GM21515 (cell line): ENCODE measurements at regions not wholly inside any gene's neighbourhood (a gene's known extent, or its start where the extent isn't known, plus 50 kb on each side); places are given as distances from the start of the nearest gene placed in this dataset.
"Not testable (repeated sequence)": the region's sequence is repeated elsewhere in the genome, so short reads cannot be mapped to it uniquely, and the experiment has no call there.

Experiments used
- ATAC-seq: cut with Tn5 transposase; IDR thresholded peaks from one replicate; pipeline ENCODE4 v1.9.1; 2021; ENCODE audit not compliant: unreplicated experiment

GRCh38 chr1:116292929-116293725 is 79.9 kb upstream of the ATP1A1 start:
- no peak for ATAC-seq

- no peak for ATAC-seq
Measured at GRCh38 chr1:116297495-116298212, 75.4 kb upstream of the ATP1A1 start.

GRCh38 chr1:116298213-116298579 is 74.8 kb upstream of the ATP1A1 start:
- ATAC-seq, result not testable (repeated sequence)

- no peak for ATAC-seq
Measured at GRCh38 chr1:116298746-116299145, 74.3 kb upstream of the ATP1A1 start.

DNA sequence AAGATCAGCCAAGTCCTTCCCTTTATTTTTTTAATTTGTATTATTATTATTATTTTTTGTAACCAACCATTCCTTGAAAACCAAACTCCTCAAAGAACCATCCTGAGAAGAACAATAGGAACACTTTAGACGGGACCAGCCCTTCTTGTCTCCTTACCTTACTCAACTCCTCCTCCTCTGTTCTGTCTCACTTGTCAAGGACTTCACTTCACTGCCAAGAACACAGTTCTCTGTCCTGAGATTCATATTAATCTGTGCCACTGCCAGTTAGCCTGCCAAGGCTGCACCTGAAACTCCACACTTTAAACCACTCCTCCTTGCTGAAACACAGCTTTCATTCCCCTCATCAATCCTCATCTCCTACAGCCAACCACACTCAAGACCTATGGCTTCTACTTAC is 73.8 kb upstream of the ATP1A1 start:
- no peak for ATAC-seq

DNA sequence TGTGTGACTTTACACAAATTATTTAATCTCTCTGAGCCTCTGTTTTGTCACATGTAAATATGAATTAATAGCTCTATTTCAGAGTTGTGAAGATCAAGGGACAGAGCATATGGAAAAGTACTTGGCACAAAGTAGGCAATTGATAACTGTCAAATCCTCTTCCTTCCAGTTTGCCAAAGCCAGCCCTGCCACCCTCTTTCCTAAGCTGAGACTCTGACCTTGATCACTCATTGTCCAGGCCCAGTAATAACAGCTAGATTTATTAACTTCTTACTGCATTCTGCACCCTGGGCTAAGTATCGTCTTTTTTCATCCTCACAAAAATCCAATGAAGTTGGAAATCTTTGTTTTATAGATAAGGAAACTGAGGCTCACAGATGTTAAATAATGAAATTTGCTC is 70.8 kb upstream of the ATP1A1 start:
- ATAC-seq, result no peak

- no peak for ATAC-seq
Measured at GRCh38 chr1:116306102-116306501, 66.9 kb upstream of the ATP1A1 start.

DNA sequence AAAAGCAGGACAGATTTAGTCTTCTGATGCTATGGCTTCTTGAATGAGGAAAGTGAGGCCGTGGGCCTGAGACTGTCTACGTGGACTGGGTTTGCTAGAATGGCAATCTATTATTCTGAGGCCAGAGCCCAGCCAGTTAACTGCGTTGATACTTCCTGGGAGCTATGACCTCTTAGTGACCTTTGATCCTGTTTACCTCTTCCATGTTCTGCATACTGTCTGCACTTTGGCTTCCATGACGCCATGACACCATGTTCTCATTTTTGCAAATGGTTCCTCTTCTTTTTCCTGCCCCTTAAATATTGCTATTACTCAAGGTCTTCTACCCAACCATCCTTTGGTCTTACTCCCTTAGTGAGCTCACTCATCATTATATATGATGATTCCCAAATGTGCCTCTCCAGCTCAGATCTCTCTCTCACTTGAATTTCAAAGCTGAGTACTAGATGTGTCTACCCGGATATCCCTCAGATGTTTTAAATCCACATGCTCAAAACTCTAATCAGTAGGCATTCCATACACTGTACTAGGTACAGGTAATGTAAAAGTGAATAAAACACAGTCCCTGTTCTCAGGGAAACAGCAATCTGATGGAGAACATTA is 66.1 kb upstream of the ATP1A1 start:
- ATAC-seq, result no peak

GRCh38 chr1:116308276-116308675 is 64.8 kb upstream of the ATP1A1 start:
- ATAC-seq, result no peak

DNA sequence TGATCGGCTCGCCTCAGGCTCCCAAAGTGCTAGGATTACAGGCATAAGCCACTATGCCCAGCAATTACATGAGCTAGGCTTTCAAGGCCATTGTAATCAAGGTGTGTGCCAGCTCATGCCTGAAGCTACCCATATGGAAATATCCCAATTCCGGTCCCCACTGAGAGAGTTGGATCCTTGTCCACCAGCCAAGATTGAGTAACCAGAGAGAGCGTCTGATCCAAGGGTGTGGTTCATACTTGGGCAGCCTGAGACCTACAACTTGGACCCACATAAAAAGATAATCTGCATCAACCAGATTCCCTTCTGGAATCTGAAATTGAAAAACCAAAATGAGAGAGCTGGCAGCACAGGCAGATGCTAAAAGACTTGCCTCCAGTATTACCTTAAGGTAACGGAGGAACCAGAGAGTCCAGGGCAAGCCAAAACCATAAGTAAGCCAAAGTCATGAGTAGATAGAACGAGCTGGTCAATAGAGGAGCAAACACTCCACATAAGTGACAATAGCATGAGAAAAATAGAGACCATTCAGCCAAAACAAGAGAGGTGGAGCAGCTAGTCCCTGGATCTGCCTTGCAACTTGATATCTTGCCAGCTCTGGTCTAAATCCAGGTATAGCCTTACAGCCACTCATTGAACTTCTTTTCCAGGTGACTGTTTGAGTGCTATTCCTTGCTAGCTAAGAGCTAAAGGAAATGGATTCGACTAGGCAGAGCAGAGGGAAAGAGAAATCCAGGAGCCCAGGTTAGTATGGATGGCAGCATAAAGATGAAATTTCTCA is 63.8 kb upstream of the ATP1A1 start:
- no peak for ATAC-seq

DNA sequence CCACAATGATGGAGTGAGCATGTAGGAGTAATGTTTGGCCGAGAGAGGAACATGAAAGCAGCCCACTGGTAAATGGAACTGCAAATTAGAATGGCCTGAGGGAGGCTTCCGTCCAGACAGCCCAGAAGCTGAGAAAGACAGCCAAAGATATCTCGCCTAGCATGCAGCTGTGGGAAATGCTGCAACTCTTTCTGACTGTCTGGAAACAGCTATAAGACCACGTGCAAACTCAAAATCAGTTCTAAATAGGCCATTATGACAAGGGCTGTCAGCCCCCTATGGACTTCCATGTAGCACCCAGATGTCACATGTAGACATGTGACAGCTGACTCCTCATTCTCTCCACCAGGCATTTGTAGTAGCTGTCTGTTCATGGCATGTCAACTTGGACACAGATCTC is 62.9 kb upstream of the ATP1A1 start:
- ATAC-seq, result no peak

- no peak for ATAC-seq
Measured at GRCh38 chr1:116311193-116311592, 61.9 kb upstream of the ATP1A1 start.

DNA sequence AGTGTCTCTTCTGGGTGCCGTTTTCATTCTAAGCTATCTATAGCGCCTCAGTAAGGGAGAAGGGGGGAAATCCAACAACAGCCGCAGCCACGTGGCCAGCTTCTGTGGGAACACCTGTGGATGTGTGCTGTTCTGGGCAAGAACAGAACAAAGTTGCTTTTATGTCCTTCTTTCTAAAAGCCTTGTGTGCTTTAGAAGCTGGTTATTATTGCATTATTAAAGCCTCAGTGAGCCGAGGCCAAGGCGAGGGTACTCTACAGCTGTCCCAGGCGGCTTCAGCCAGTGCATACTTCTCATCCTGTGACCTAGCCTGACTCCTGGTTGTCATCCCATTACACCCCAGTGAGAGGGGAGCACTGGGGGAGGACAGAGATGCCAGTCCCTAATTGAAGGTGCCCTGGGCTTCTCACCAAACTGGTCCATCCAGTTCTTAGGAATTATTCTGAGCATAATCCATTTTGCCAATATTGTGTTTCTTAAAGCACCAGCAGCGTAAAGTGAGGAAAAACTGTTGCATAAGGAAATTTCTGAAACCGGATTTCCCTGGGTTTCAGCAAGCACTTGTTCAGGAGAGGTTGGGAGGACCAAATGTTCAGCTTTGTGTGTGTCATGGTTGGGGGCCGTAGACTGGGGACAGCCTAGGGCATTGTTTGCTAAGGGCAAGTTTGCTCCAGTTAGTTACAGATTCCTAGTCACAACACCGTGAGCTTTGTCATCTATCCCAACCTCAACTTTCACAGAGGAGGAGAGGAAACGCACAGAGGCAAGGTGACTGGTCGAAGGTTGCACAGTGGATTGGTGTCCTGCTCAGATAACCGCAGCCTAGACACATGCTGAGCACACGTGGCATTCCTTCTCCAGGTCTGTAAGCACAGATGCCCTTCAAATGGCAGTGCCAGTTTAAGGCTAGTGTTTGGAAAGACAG is 61.0 kb upstream of the ATP1A1 start:
- no peak for ATAC-seq

GRCh38 chr1:116312681-116313069 is 60.4 kb upstream of the ATP1A1 start:
- ATAC-seq, result no peak

DNA sequence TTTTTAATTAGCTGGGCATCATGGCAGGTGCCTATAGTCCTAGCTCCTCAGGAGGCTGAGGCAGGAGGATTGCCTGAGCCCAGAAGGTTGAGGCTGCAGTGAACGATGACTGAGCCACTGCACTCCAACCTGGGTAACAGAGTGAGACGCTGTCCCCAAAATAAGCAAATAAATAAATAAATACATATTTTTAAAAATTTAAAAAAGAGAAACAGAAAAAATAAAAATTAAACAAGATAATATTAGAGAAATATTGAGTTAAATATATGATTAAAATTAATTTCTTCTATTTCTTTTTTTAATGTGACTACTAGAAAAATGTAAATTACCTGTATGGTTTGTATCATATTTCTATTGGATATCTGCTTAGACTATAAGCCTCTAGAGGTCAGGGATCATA is 59.3 kb upstream of the ATP1A1 start:
- ATAC-seq, result no peak

GRCh38 chr1:116314305-116314919 is 58.6 kb upstream of the ATP1A1 start:
- no peak for ATAC-seq

GRCh38 chr1:116316373-116316772 is 56.7 kb upstream of the ATP1A1 start:
- ATAC-seq, result no peak

DNA sequence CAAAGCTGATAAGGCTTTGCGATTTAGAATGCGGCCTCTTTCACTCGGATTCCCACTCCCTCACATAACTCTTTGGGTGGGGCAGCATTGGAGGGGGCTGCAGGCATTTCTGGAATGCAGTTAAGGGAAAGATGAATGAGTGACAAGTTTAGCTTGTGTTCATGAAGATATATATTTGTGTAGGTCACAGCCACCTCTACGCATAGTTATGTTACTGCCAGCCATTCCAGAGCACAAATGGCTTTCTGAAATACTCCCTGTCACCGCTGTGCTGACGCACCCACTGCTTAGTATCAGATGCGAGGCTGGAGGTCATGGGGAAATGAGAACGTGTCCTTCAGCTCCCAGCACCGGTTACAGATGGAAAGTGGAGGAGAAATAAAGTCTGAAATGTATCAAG is 54.1 kb upstream of the ATP1A1 start:
- ATAC-seq, result no peak

DNA sequence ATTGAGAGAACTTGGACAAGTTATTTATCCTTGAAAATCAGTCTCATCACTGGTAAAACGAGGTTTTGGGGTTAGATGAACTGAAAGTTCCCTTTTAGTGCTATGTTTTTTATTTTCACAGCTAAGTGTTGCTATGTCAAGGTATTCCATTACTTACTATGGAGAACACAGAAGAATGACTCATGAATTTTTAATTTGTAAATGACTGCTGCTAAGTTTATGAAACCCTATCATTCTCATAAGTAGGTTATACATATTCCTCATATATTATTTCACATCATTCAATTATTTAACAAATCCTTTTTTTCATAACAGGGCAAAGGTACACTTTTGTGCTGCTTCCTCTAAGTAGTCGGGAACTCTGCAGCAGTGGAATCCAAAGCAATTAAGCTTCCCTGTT is 52.2 kb upstream of the ATP1A1 start:
- ATAC-seq, result no peak

DNA sequence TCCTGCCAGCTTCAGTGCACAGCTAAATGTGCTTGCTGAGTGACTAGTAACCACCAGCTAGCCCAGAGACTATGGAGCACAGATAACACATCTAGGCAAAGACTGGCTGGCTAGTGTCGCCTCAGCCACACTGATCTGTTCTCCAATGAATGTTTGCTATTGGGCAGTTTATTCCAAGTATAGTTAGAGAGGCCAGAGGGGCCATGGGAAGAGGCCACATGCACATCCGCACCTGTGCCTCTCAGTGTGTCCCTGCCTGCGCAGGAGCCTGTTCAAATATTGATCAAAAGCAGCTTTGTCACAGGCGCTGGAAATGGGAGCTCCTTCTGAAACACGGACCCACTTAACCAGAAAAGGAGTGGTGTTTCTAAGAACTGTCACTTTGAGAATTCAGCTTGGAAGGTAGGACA is 51.3 kb upstream of the ATP1A1 start:
- ATAC-seq, result no peak
